ENCODE measurements at regions not wholly inside any gene's neighbourhood (a gene's known extent, or its start where the extent isn't known, plus 50 kb on each side); places are given as distances from the start of the nearest gene placed in this dataset.
A peak's percentile ranks its signal among the peaks of the same experiment; 100 is the strongest.
"Not testable (repeated sequence)": the region's sequence is repeated elsewhere in the genome, so short reads cannot be mapped to it uniquely, and the experiment has no call there.

- no peak for DNase-seq
Measured at GRCh38 chr15:70522323-70522966, 240.9 kb downstream of the UACA start.

GRCh38 chr15:70521576-70522322 is 241.6 kb downstream of the UACA start:
- DNase-seq = no peak

GRCh38 chr15:70519616-70520015 is 243.7 kb downstream of the UACA start:
- DNase-seq = no peak

GRCh38 chr15:70519004-70519365 is 244.4 kb downstream of the UACA start:
- DNase-seq = no peak

GRCh38 chr15:70518201-70519003 is 245.0 kb downstream of the UACA start:
- no peak for DNase-seq

- DNase-seq = no peak
Measured at GRCh38 chr15:70517194-70517590, 246.2 kb downstream of the UACA start.

GRCh38 chr15:70516408-70517193 is 246.8 kb downstream of the UACA start:
- DNase-seq = no peak

GRCh38 chr15:70514251-70514650 is 249.1 kb downstream of the UACA start:
- no peak for DNase-seq

- DNase-seq = no peak
Measured at GRCh38 chr15:70513819-70514218, 249.5 kb downstream of the UACA start.

GRCh38 chr15:70512772-70513362 is 250.5 kb downstream of the UACA start:
- DNase-seq = peak; percentile 80

GRCh38 chr15:70511972-70512587 is 251.3 kb downstream of the UACA start:
- not testable (repeated sequence) for DNase-seq

GRCh38 chr15:70510433-70510832 is 252.9 kb downstream of the UACA start:
- no peak for DNase-seq

GRCh38 chr15:70509731-70510143 is 253.6 kb downstream of the UACA start:
- DNase-seq = no peak

GRCh38 chr15:70509282-70509662 is 254.1 kb downstream of the UACA start:
- DNase-seq = peak; percentile 98

- DNase-seq = peak; percentile 48
Measured at GRCh38 chr15:70508561-70509281, 254.6 kb downstream of the UACA start.

GRCh38 chr15:70507772-70508371 is 255.5 kb downstream of the UACA start:
- peak; percentile 92 for DNase-seq

GRCh38 chr15:70505936-70506912 is 257.1 kb downstream of the UACA start:
- no peak for DNase-seq

- DNase-seq = peak; percentile 76
Measured at GRCh38 chr15:70505411-70505919, 257.9 kb downstream of the UACA start.

GRCh38 chr15:70504988-70505387 is 258.4 kb downstream of the UACA start:
- no peak for DNase-seq

Data from MV-4-11 (cell line).